SK-N-SH (cell line): ENCODE measurements at regions not wholly inside any gene's neighbourhood (a gene's known extent, or its start where the extent isn't known, plus 50 kb on each side); places are given as distances from the start of the nearest gene placed in this dataset.

Source experiments
- CTCF ChIA-PET: fragments of 300-600, 350-600 bp; formaldehyde crosslinking; extraction: SDS; loops from one replicate; lab custom pipeline; 2021; lab: Yijun Ruan, JAX
- POLR2A ChIA-PET: fragments of 350-600 bp; sonication (Branson Sonifier 250); formaldehyde crosslinking; extraction: SDS; loops from one replicate; lab custom pipeline; 2020; ENCODE audit warnings: antibody characterized with exemption, inconsistent platforms; lab: Yijun Ruan, JAX
- DNase-seq: peaks from one replicate; pipeline ENCODE4 v3.0.0; 2012
- H2AFZ ChIP-seq: fragments of 200-600 bp; sonication (generic); 2 replicates; pipeline ENCODE4 v1.8.1; 2016; ENCODE audit warnings: antibody characterized with exemption, mild to moderate bottlenecking, low read depth
- H3F3A ChIP-seq: fragments of 200-600 bp; sonication (generic); replicated peaks from 2 replicates; pipeline ENCODE3; 2016; ENCODE audit warnings: antibody characterized with exemption, mild to moderate bottlenecking; ENCODE audit not compliant: insufficient read depth
- H3K27ac ChIP-seq, 2 experiments: fragments of 200-500 bp in 1 of 2; fragments of 200-600 bp in 1 of 2; sonication (Bioruptor generic) in 1 of 2; sonication (generic), shearing (Covaris generic) in 1 of 2; 2 replicates each; pipeline versions ENCODE4 v1.5.1 to v1.6.1; 2014 to 2016; ENCODE audit warnings: low read depth in 2 of 2, inconsistent platforms in 1 of 2, low read length in 1 of 2, mild to moderate bottlenecking in 1 of 2, mixed read lengths in 1 of 2
- H3K27me3 ChIP-seq: fragments of 200-600 bp; sonication (generic), shearing (Covaris generic); 2 replicates; pipeline ENCODE4 v1.6.1; 2016; ENCODE audit warnings: mixed run types; ENCODE audit not compliant: insufficient read depth
- H3K36me3 ChIP-seq, 2 experiments: fragments of 200-500 bp in 1 of 2; fragments of 200-600 bp in 1 of 2; sonication (Bioruptor generic) in 1 of 2; sonication (generic) in 1 of 2; replicated peaks in 1 of 2; 2 replicates each; pipeline versions ENCODE3 to v1.5.1; 2014 to 2016; ENCODE audit warnings: low read length in 1 of 2, mild to moderate bottlenecking in 1 of 2; ENCODE audit not compliant: insufficient read depth in 2 of 2, control insufficient read depth in 1 of 2
- H3K4me1 ChIP-seq, 2 experiments: fragments of 200-500 bp in 1 of 2; fragments of 200-600 bp in 1 of 2; sonication (Bioruptor generic) in 1 of 2; sonication (generic), shearing (Covaris generic) in 1 of 2; 2 replicates each; pipeline versions ENCODE4 v1.5.1 to v1.6.1; 2014 to 2016; ENCODE audit warnings: low read depth in 1 of 2, low read length in 1 of 2, mixed run types in 1 of 2; ENCODE audit not compliant: insufficient read depth in 2 of 2, control insufficient read depth in 1 of 2
- H3K4me2 ChIP-seq: fragments of 200-600 bp; sonication (generic), shearing (Covaris generic); 2 replicates; pipeline ENCODE4 v1.6.1; 2017; ENCODE audit warnings: mixed run types
- H3K4me3 ChIP-seq, 2 experiments: fragments of 200-500 bp in 1 of 2; fragments of 200-600 bp in 1 of 2; sonication (Bioruptor generic) in 1 of 2; sonication (generic), shearing (Covaris generic) in 1 of 2; 2 replicates each; pipeline versions ENCODE4 v1.5.1 to v1.8.1; 2014 to 2016; ENCODE audit warnings: low read depth in 2 of 2, inconsistent platforms in 1 of 2, low read length in 1 of 2, mild to moderate bottlenecking in 1 of 2, mixed read lengths in 1 of 2, moderate library complexity in 1 of 2
- H3K79me2 ChIP-seq: fragments of 200-600 bp; sonication (generic); 2 replicates; pipeline ENCODE4 v1.8.1; 2017; ENCODE audit warnings: mild to moderate bottlenecking; ENCODE audit not compliant: insufficient read depth
- H3K9ac ChIP-seq: fragments of 200-600 bp; sonication (generic); 2 replicates; pipeline ENCODE4 v1.6.1; 2017; ENCODE audit warnings: mixed run types
- H3K9me2 ChIP-seq: fragments of 200-600 bp; sonication (generic); 2 replicates; pipeline ENCODE4 v1.6.1; 2017; ENCODE audit warnings: mixed run types
- H3K9me3 ChIP-seq: fragments of 200-600 bp; sonication (generic); 2 replicates; pipeline ENCODE4 v1.6.1; 2017; ENCODE audit warnings: mixed run types, mild to moderate bottlenecking, moderate library complexity
- H4K20me1 ChIP-seq: fragments of 200-600 bp; sonication (generic); 2 replicates; pipeline ENCODE4 v1.6.1; 2017; ENCODE audit warnings: mild to moderate bottlenecking, mixed run types; ENCODE audit not compliant: insufficient read depth
- CHD2 ChIP-seq: fragments of 150-350 bp; IDR thresholded peaks from 2 replicates; pipeline ENCODE4 v1.6.1; 2018; ENCODE audit warnings: low read length; ENCODE audit not compliant: partially characterized antibody
- ELF1 ChIP-seq: IDR thresholded peaks from 2 replicates; pipeline ENCODE4 v1.4.0; 2012
- FOSL2 ChIP-seq: IDR thresholded peaks from 2 replicates; pipeline ENCODE4 v1.4.0; 2012; ENCODE audit warnings: low read depth, mild to moderate bottlenecking, moderate library complexity, borderline replicate concordance
- FOXJ3 ChIP-seq: sonication (generic); formaldehyde crosslinking; IDR thresholded peaks from 2 replicates; pipeline ENCODE4 v1.5.1; 2020; ENCODE audit warnings: mild to moderate bottlenecking, missing genetic modification reagents
- GATA2 ChIP-seq: sonication (generic); formaldehyde crosslinking; IDR thresholded peaks from 2 replicates; pipeline ENCODE4 v1.5.0; 2020; ENCODE audit warnings: mild to moderate bottlenecking, missing genetic modification reagents
- JUND ChIP-seq: IDR thresholded peaks from 2 replicates; pipeline ENCODE4 v1.4.0; 2012
- MEF2A ChIP-seq: IDR thresholded peaks from 2 replicates; pipeline ENCODE4 v1.4.0; 2012; ENCODE audit warnings: low read depth, borderline replicate concordance
- PBX3 ChIP-seq: IDR thresholded peaks from 2 replicates; pipeline ENCODE4; 2012
- POLR2AphosphoS5 ChIP-seq: IDR thresholded peaks from 2 replicates; pipeline ENCODE4 v1.6.1; 2012; ENCODE audit warnings: low read depth, low read length
- REST ChIP-seq: IDR thresholded peaks from 2 replicates; pipeline ENCODE4 v1.6.1; 2012; ENCODE audit warnings: mild to moderate bottlenecking, low read depth, low read length, moderate library complexity
- RXRA ChIP-seq: IDR thresholded peaks from 2 replicates; pipeline ENCODE4 v1.4.0; 2012; ENCODE audit warnings: low read depth, mild to moderate bottlenecking, borderline replicate concordance
- SIN3A ChIP-seq: IDR thresholded peaks from 2 replicates; pipeline ENCODE4 v1.6.1; 2012; ENCODE audit warnings: low read depth, mild to moderate bottlenecking, low read length, moderate library complexity, borderline replicate concordance
- SMC3 ChIP-seq: IDR thresholded peaks from 2 replicates; pipeline ENCODE4 v1.6.1; 2012; ENCODE audit warnings: low read depth, low read length, improper control_type of control experiment
- YY1 ChIP-seq: IDR thresholded peaks from 2 replicates; pipeline ENCODE4 v1.4.0; 2012; ENCODE audit warnings: low read depth, mild to moderate bottlenecking
- WGBS: methylation state at CpG from one replicate; pipeline ENCODE4 v1.1.6; 2017; ENCODE audit warnings: low lambda C conversion rate; 5-methylcytosine and 5-hydroxymethylcytosine counted together

GRCh38 chr9:120303519-120303918, 276.4 kb downstream of the CDK5RAP2 start:
- no peaks in the 10 kb centered on the region for H4K20me1 ChIP-seq

GRCh38 chr9:120299785-120300184, 280.2 kb downstream of the CDK5RAP2 start:
- no peak overlapping the region for H2AFZ ChIP-seq
- H3K9me2 ChIP-seq, result no peaks in the 10 kb centered on the region; the same call in 1 of the 2 replicates
- no peaks in the 10 kb centered on the region for H3K4me1 ChIP-seq
- H3K27me3 ChIP-seq, result no peaks in the 10 kb centered on the region
- no peak for DNase-seq
- no peak overlapping the region for H3K4me3 ChIP-seq
- no peaks in the 10 kb centered on the region for H3K36me3 ChIP-seq
- 42% methylated on average over 6 of the region's 6 CpGs for whole genome bisulfite sequencing
- TF ChIP-seq RXRA (no peak), MEF2A (no peak), YY1 (no peak), POLR2AphosphoS5 (no peak), REST (no peak)
- ChIA-PET CTCF (interaction anchor here (0.6 kb wide), 1 partner anchor 22 kb away, joined by 3 read pairs; no protein-coding TSS in a partner anchor), POLR2A (no interaction called here)
- no peaks in the 10 kb centered on the region for H3K79me2 ChIP-seq
- H4K20me1 ChIP-seq, result no peaks in the 10 kb centered on the region
- no peak overlapping the region for H3K9ac ChIP-seq
- H3K4me2 ChIP-seq, result no peak overlapping the region
- H3K9me3 ChIP-seq, result no peaks in the 10 kb centered on the region
- no peak overlapping the region for H3K27ac ChIP-seq
- H3F3A ChIP-seq, result no peaks in the 10 kb centered on the region

More at GRCh38 chr9:120303519-120303918, 276.4 kb downstream of the CDK5RAP2 start:
- Histone ChIP-seq H3K4me1 (no peaks in the 10 kb centered on the region; a peak in 1 of 4 replicates), H3K4me3 (no peak overlapping the region), H2AFZ (no peak overlapping the region), H3K9me3 (no peaks in the 10 kb centered on the region), H3K9me2 (no peaks in the 10 kb centered on the region; the same call in 1 of the 2 replicates), H3K36me3 (no peaks in the 10 kb centered on the region), H3K27me3 (no peaks in the 10 kb centered on the region), H3K79me2 (no peaks in the 10 kb centered on the region), H3K4me2 (no peak overlapping the region), H3K9ac (no peak overlapping the region)
- CTCF ChIA-PET, result interaction anchor here (0.8 to 1.0 kb wide), 2 partner anchors 17 to 135 kb away, joined by 3 read pairs; no protein-coding TSS in a partner anchor
- no peak for DNase-seq
- 13% methylated on average over 4 of the region's 4 CpGs for WGBS
- POLR2A ChIA-PET, result no interaction called here
- no peak for TF ChIP-seq ELF1
- TF ChIP-seq CHD2, result no peak
- no peak for TF ChIP-seq PBX3
- no peak for TF ChIP-seq SMC3
- no peak for TF ChIP-seq POLR2AphosphoS5
- TF ChIP-seq FOXJ3 (CRISPR knock-in tag), result no peak
- TF ChIP-seq GATA2 (CRISPR knock-in tag), result no peak
- TF ChIP-seq FOSL2, result no peak
- TF ChIP-seq JUND, result no peak
- no peak for TF ChIP-seq SIN3A
- TF ChIP-seq, all 33 proteins: peak for 0
- Histone ChIP-seq H3F3A (no peaks in the 10 kb centered on the region), H3K27ac (no peak overlapping the region)
